C4-2B (cell line): ENCODE measurements at regions not wholly inside any gene's neighbourhood (a gene's known extent, or its start where the extent isn't known, plus 50 kb on each side); places are given as distances from the start of the nearest gene placed in this dataset.

ENCODE experiments used
- ZFX ChIP-seq: fragments of 450-650 bp; IDR thresholded peaks from 2 replicates; pipeline ENCODE4 v1.6.1; 2017
- TF ChIP-seq, protein P1 (sequence below): fragments of 450-650 bp; conservative IDR thresholded peaks from 2 replicates; pipeline ENCODE4 v1.5.1; 2017; ENCODE audit warnings: mild to moderate bottlenecking

- TF ChIP-seq, protein P1, sequence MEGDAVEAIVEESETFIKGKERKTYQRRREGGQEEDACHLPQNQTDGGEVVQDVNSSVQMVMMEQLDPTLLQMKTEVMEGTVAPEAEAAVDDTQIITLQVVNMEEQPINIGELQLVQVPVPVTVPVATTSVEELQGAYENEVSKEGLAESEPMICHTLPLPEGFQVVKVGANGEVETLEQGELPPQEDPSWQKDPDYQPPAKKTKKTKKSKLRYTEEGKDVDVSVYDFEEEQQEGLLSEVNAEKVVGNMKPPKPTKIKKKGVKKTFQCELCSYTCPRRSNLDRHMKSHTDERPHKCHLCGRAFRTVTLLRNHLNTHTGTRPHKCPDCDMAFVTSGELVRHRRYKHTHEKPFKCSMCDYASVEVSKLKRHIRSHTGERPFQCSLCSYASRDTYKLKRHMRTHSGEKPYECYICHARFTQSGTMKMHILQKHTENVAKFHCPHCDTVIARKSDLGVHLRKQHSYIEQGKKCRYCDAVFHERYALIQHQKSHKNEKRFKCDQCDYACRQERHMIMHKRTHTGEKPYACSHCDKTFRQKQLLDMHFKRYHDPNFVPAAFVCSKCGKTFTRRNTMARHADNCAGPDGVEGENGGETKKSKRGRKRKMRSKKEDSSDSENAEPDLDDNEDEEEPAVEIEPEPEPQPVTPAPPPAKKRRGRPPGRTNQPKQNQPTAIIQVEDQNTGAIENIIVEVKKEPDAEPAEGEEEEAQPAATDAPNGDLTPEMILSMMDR, result no peak
- no peak for TF ChIP-seq ZFX
These were observed 250.1 kb downstream of the C4orf33 start for GRCh38 chr4:129346036-129346435.
